ENCODE measurements at regions not wholly inside any gene's neighbourhood (a gene's known extent, or its start where the extent isn't known, plus 50 kb on each side); places are given as distances from the start of the nearest gene placed in this dataset.

DNA sequence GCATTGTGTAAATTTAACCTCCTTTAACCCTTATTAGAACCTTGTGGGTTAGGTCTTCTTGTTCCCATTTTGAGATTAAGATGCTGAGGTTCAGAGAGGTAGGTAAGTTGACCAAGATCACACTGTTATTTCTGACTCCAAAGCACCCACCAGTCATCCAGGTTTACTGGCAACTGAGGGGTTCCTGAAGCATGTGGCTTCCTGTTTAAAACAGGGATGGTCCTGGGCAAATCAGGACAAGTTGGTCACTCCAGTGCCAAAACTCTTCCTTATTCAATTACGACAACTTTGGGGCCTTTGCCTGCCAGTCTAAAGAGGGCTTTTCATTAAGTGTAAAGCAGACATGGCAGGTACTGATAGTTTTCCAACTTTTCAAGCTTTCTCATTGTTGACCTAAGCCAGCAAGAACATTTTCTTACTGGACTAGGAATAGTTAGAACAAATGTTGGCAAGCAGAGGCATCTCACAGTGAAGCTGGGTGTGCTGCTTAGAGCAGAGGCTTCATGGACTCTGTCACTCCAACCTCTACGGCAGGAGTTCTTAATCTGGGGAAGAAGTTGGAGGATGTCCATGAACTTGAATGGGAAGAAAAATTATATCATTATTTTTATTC lies 149.4 kb upstream of the ADAMTS9 start:
- no peak for TF ChIP-seq EZH2 (IDR thresholded peaks at IDR 0.05)
- TF ChIP-seq POLR2AphosphoS5 (IDR thresholded peaks at IDR 0.05; ENCODE audit: borderline replicate concordance, low read depth, low read length) = no peak

Measured in SK-N-MC (cell line).